Thyroid gland (tissue), 4 donors: ENCODE measurements at regions not wholly inside any gene's neighbourhood (a gene's known extent, or its start where the extent isn't known, plus 50 kb on each side); places are given as distances from the start of the nearest gene placed in this dataset.

Source experiments
- POLR2A ChIP-seq, 2 donors: fragments of 450-650 bp; IDR thresholded peaks; one replicate each; pipeline ENCODE4 v1.6.1; 2017; ENCODE audit warnings: antibody characterized with exemption in 2 of 2, mild to moderate bottlenecking in 2 of 2, moderate library complexity in 1 of 2
- TF ChIP-seq, protein P1 (sequence below), 6 experiments: fragments of 200-600 bp in 3 of 6; fragments of 450-650 bp in 3 of 6; sonication (generic) in 3 of 6; IDR thresholded peaks; one replicate each; pipeline ENCODE4 v1.5.1; 2016 to 2019; ENCODE audit warnings: antibody characterized with exemption in 6 of 6, mild to moderate bottlenecking in 2 of 6, inconsistent platforms in 1 of 6, moderate library complexity in 1 of 6

DNA sequence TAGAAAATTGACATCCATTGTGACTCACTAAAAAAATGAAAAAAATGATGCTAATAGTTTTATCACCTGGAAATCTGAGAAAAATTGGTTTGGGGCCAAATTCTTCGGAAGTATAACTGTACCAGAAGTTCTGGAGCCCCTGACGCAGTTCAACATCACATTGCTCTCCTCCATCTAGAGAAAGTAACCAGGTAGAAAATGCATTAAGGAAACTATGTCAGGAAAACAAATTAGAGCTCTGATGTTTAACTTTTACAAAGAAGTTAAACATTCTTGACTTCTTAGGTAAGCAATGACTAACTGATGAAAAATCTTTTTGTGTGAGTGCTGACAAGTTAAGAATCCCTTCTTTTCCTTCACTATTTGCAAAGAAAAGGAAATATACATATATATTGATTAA, 61.1 kb upstream of the TMEM196 start:
- TF ChIP-seq, protein P1, sequence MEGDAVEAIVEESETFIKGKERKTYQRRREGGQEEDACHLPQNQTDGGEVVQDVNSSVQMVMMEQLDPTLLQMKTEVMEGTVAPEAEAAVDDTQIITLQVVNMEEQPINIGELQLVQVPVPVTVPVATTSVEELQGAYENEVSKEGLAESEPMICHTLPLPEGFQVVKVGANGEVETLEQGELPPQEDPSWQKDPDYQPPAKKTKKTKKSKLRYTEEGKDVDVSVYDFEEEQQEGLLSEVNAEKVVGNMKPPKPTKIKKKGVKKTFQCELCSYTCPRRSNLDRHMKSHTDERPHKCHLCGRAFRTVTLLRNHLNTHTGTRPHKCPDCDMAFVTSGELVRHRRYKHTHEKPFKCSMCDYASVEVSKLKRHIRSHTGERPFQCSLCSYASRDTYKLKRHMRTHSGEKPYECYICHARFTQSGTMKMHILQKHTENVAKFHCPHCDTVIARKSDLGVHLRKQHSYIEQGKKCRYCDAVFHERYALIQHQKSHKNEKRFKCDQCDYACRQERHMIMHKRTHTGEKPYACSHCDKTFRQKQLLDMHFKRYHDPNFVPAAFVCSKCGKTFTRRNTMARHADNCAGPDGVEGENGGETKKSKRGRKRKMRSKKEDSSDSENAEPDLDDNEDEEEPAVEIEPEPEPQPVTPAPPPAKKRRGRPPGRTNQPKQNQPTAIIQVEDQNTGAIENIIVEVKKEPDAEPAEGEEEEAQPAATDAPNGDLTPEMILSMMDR (IDR thresholded peaks at IDR 0.05), result no peak
- TF ChIP-seq POLR2A (IDR thresholded peaks at IDR 0.05), result no peak
